Osteocyte (in vitro differentiated cells): ENCODE measurements at regions not wholly inside any gene's neighbourhood (a gene's known extent, or its start where the extent isn't known, plus 50 kb on each side); places are given as distances from the start of the nearest gene placed in this dataset.

Source experiments
- DNase-seq: peaks from one replicate; pipeline ENCODE4 v3.0.0; 2021; ENCODE audit warnings: mixed read lengths; ENCODE audit not compliant: unreplicated experiment; ENCODE audit errors: extremely low spot score
- H3K27ac Mint-ChIP-seq: one replicate; pipeline ENCODE4 v1.8.0; 2021; ENCODE audit warnings: mild to moderate bottlenecking, mixed read lengths; ENCODE audit not compliant: unreplicated experiment
- H3K27me3 Mint-ChIP-seq: one replicate; pipeline ENCODE4 v1.8.0; 2021; ENCODE audit warnings: mixed read lengths; ENCODE audit not compliant: unreplicated experiment
- H3K36me3 Mint-ChIP-seq: one replicate; pipeline ENCODE4 v1.8.0; 2021; ENCODE audit warnings: mixed read lengths; ENCODE audit not compliant: unreplicated experiment
- H3K4me1 Mint-ChIP-seq: one replicate; pipeline ENCODE4 v1.8.0; 2021; ENCODE audit warnings: mixed read lengths; ENCODE audit not compliant: unreplicated experiment
- H3K4me3 Mint-ChIP-seq: one replicate; pipeline ENCODE4 v1.8.0; 2021; ENCODE audit warnings: mild to moderate bottlenecking, moderate library complexity, mixed read lengths; ENCODE audit not compliant: unreplicated experiment
- H3K9me3 Mint-ChIP-seq: one replicate; pipeline ENCODE4 v1.8.0; 2021; ENCODE audit warnings: mixed read lengths; ENCODE audit not compliant: unreplicated experiment
- CTCF ChIP-seq: fragments of 200-600 bp; sonication (generic); IDR thresholded peaks from 2 replicates; pipeline ENCODE4 v1.5.0; 2021; ENCODE audit warnings: antibody characterized with exemption, mild to moderate bottlenecking, moderate library complexity

DNA sequence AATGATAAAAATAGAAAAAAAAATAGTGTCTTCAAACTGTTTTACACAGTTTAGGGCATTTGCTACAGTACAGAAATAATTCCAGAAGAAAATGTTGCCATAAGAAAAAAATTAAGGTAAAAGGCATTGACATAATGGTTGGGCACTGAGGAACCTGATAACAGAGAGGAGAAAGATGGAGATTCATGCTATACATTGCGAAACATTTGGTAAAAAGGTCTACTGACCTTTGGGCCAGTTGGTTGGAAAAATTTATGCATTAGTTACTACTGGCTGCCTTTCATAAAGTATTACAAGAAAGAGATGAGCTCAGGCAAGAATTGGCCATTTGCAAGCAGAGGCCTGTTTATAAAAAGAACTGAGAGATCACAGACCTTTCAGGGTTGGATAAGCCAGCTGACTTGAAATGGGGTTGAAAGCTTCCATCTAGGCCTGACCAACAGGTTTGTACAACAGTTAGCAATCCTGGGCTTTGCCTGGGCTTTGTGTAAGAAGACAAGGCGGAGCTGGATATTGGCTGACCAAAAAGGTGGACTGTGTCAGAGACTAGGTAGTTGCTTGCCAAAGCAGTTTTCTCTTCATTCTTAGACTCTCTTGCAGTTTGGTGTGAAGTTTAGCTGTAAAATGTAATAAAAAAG is 166.6 kb upstream of the MCTP2 start:
- H3K4me1 Mint-ChIP-seq: peaks cover 2% of the 10 kb centered on the region
- TF ChIP-seq CTCF: no peak
- H3K4me3 Mint-ChIP-seq: no peak overlapping the region
- H3K36me3 Mint-ChIP-seq: peaks cover 8% of the 10 kb centered on the region
- peaks cover 5% of the 10 kb centered on the region for H3K9me3 Mint-ChIP-seq
- H3K27me3 Mint-ChIP-seq: peaks cover 50% of the 10 kb centered on the region
- H3K27ac Mint-ChIP-seq: no peak overlapping the region
- DNase-seq: no peak

DNA sequence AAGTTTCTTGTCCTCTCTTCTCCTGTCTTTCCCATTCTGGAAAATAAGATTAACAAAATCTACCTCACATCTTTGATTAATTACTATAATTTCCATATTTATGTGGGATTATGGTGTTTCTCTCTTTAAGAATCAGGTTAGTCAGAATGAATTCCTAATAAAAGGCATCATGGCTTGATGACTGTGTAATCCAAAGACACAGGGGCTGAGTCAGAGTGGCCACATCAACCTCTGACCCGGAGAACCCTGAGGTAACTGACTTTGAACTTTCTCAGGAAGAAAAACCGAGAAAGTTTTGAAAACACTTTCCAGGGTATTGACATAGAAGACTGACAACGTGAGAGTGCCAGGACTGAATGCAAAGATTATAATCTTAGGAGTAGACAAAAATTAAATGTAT is 170.3 kb upstream of the MCTP2 start:
- Mint-ChIP-seq H3K27me3 (peaks cover 72% of the 10 kb centered on the region), H3K36me3 (no peaks in the 10 kb centered on the region), H3K4me3 (no peak overlapping the region), H3K4me1 (peaks cover 11% of the 10 kb centered on the region), H3K27ac (no peak overlapping the region), H3K9me3 (no peaks in the 10 kb centered on the region)
- TF ChIP-seq CTCF: no peak
- no peak for DNase-seq

DNA sequence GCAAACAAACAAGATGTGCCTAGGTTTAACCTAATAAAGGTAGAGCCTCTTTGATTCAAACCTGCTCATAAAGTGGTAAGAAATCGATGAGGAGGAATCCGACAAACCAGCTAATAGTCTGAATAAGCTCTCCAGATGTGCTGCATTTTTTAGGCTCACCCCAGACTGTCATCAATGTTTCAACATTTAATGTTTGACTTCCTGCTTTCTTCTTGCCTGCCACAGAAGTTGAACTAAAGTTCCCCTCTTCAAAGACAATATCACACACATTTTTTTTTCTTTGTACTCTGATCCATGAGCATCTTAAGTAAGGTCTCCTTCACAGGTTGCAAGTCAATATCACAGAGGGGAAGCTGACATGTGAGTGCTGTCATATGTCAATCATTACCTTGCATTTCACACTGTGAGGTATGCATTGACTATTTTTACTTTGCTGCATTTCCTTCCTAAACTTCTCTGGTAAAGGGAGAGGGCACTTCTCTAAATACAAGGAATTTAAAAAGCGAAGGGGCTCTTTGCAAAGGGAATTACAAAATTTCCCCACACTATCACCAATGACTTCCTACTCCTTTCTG is 172.3 kb upstream of the MCTP2 start:
- no peaks in the 10 kb centered on the region for H3K9me3 Mint-ChIP-seq
- no peak for TF ChIP-seq CTCF
- DNase-seq: no peak
- H3K4me3 Mint-ChIP-seq: no peak overlapping the region
- H3K27me3 Mint-ChIP-seq: peaks cover 70% of the 10 kb centered on the region
- no peaks in the 10 kb centered on the region for H3K36me3 Mint-ChIP-seq
- peaks cover 14% of the 10 kb centered on the region for H3K4me1 Mint-ChIP-seq
- no peak overlapping the region for H3K27ac Mint-ChIP-seq

- no peaks in the 10 kb centered on the region for H3K9me3 Mint-ChIP-seq
These were observed 174.1 kb upstream of the MCTP2 start for GRCh38 chr15:94057305-94057704.

More at GRCh38 chr15:94057305-94057704, 174.1 kb upstream of the MCTP2 start:
- Mint-ChIP-seq H3K36me3 (no peaks in the 10 kb centered on the region), H3K4me1 (peaks cover 17% of the 10 kb centered on the region), H3K27me3 (peaks cover 61% of the 10 kb centered on the region), H3K4me3 (no peak overlapping the region), H3K27ac (no peak overlapping the region)
- TF ChIP-seq CTCF: no peak
- DNase-seq: no peak
